Activated CD8-positive, alpha-beta T cell treated with anti-CD3 and anti-CD28 coated beads for 36 hours (primary cell): ENCODE measurements at regions not wholly inside any gene's neighbourhood (a gene's known extent, or its start where the extent isn't known, plus 50 kb on each side); places are given as distances from the start of the nearest gene placed in this dataset.
"Not testable (repeated sequence)": the region's sequence is repeated elsewhere in the genome, so short reads cannot be mapped to it uniquely, and the experiment has no call there.

Source experiments
- ATAC-seq: fragments of 200-7000 bp; cut with Tn5 transposase; one replicate; pipeline ENCODE4 v1.10.0; 2021; ENCODE audit warnings: mild to moderate bottlenecking, moderate library complexity
- CTCF ChIA-PET: fragments of 350-600 bp; sonication (Branson Sonifier 250); formaldehyde crosslinking; loops from one replicate; lab custom pipeline; 2021; ENCODE audit warnings: antibody characterized with exemption; lab: Charles Lee
- POLR2A ChIA-PET: fragments of 350-600 bp; sonication (Branson Sonifier 250); formaldehyde crosslinking; loops from one replicate; lab custom pipeline; 2021; ENCODE audit warnings: antibody characterized with exemption; lab: Charles Lee
- DNase-seq: peaks from one replicate; pipeline ENCODE4 v3.0.0-alpha.2; 2020
- H3K27ac Mint-ChIP-seq: one replicate; pipeline ENCODE4 v1.8.0; 2021; ENCODE audit warnings: mild to moderate bottlenecking, mixed read lengths
- H3K27me3 Mint-ChIP-seq: one replicate; pipeline ENCODE4 v1.8.0; 2021; ENCODE audit warnings: mixed read lengths
- H3K36me3 Mint-ChIP-seq: one replicate; pipeline ENCODE4 v1.8.0; 2021; ENCODE audit warnings: low read depth, mixed read lengths
- H3K4me1 Mint-ChIP-seq: one replicate; pipeline ENCODE4 v1.8.0; 2021; ENCODE audit warnings: low read depth, mixed read lengths
- H3K4me3 Mint-ChIP-seq: one replicate; pipeline ENCODE4 v1.8.0; 2021; ENCODE audit warnings: mild to moderate bottlenecking, moderate library complexity, mixed read lengths
- H3K9me3 Mint-ChIP-seq: one replicate; pipeline ENCODE4 v1.8.0; 2021; ENCODE audit warnings: mixed read lengths
- CTCF ChIP-seq: fragments of 200-600 bp; IDR thresholded peaks from one replicate; pipeline ENCODE4 v1.8.0; 2022; ENCODE audit warnings: antibody characterized with exemption, mild to moderate bottlenecking
- intact Hi-C: fragments of 100-400 bp; cut with micrococcal nuclease; formaldehyde crosslinking; loops from one replicate; pipeline ENCODE4 v1.10.0; 2022

GRCh38 chr4:177250056-177250696 is 59.5 kb upstream of the NEIL3 start:
- TF ChIP-seq CTCF: peak; percentile 98
- Mint-ChIP-seq H3K36me3 (no peaks in the 10 kb centered on the region), H3K9me3 (no peaks in the 10 kb centered on the region), H3K4me1 (peaks cover 9% of the 10 kb centered on the region), H3K27ac (no peak overlapping the region), H3K4me3 (no peak overlapping the region), H3K27me3 (peaks cover 15% of the 10 kb centered on the region)
- ChIA-PET POLR2A (no interaction called here), CTCF (interaction anchor here (0.6 to 3.3 kb wide), 43 partner anchors 10 to 369 kb away, joined by 3 to 31 read pairs (median 6); partner anchors contain the start of gene AGA)
- ATAC-seq (peak; percentile 98), DNase-seq (peak; percentile 76)
- intact Hi-C loops: loop anchor here (1.0 kb wide), 1 partner anchor 89 kb away; no protein-coding TSS in a partner anchor

- peak; percentile 55 for DNase-seq
- H3K4me3 Mint-ChIP-seq: no peak overlapping the region
- ChIA-PET POLR2A (no interaction called here), CTCF (interaction anchor here (1.1 to 3.3 kb wide), 20 partner anchors 9 to 368 kb away, joined by 3 to 31 read pairs (median 6); partner anchors contain the start of gene AGA)
- H3K27ac Mint-ChIP-seq: no peak overlapping the region
- peak; percentile 78 for ATAC-seq
- no peaks in the 10 kb centered on the region for H3K36me3 Mint-ChIP-seq
- peaks cover 9% of the 10 kb centered on the region for H3K4me1 Mint-ChIP-seq
- no peak for TF ChIP-seq CTCF
- intact Hi-C loops: no loop called here
- no peaks in the 10 kb centered on the region for H3K9me3 Mint-ChIP-seq
- peaks cover 13% of the 10 kb centered on the region for H3K27me3 Mint-ChIP-seq
Observed at GRCh38 chr4:177251237-177251636, 58.4 kb upstream of the NEIL3 start.

GRCh38 chr4:177255359-177255758 is 54.3 kb upstream of the NEIL3 start:
- H3K36me3 Mint-ChIP-seq: no peaks in the 10 kb centered on the region
- no peak for DNase-seq
- peaks cover 3% of the 10 kb centered on the region for H3K27me3 Mint-ChIP-seq
- H3K27ac Mint-ChIP-seq: no peak overlapping the region
- ChIA-PET POLR2A (no interaction called here), CTCF (no interaction called here)
- H3K4me3 Mint-ChIP-seq: no peak overlapping the region
- ATAC-seq: no peak
- H3K9me3 Mint-ChIP-seq: no peaks in the 10 kb centered on the region
- TF ChIP-seq CTCF: no peak
- peaks cover 5% of the 10 kb centered on the region for H3K4me1 Mint-ChIP-seq
- intact Hi-C loops: no loop called here

GRCh38 chr4:177256950-177257349 is 52.7 kb upstream of the NEIL3 start:
- ATAC-seq: no peak
- ChIA-PET POLR2A (interaction anchor here (1.1 kb wide), 1 partner anchor 11 kb away, joined by 3 read pairs; no protein-coding TSS in a partner anchor), CTCF (no interaction called here)
- H3K27ac Mint-ChIP-seq: no peak overlapping the region
- TF ChIP-seq CTCF: no peak
- no peaks in the 10 kb centered on the region for H3K36me3 Mint-ChIP-seq
- no peaks in the 10 kb centered on the region for H3K9me3 Mint-ChIP-seq
- H3K27me3 Mint-ChIP-seq: peaks cover 2% of the 10 kb centered on the region
- no peaks in the 10 kb centered on the region for H3K4me1 Mint-ChIP-seq
- intact Hi-C loops: no loop called here
- no peak for DNase-seq
- no peak overlapping the region for H3K4me3 Mint-ChIP-seq

- intact Hi-C loops, ATAC-seq: not testable (repeated sequence)
Observed at GRCh38 chr4:177259466-177259865, 50.2 kb upstream of the NEIL3 start.

More at GRCh38 chr4:177259466-177259865, 50.2 kb upstream of the NEIL3 start:
- H3K4me3 Mint-ChIP-seq, DNase-seq, H3K4me1 Mint-ChIP-seq, POLR2A ChIA-PET, H3K36me3 Mint-ChIP-seq, H3K27ac Mint-ChIP-seq, H3K27me3 Mint-ChIP-seq, H3K9me3 Mint-ChIP-seq: not testable (repeated sequence)
- CTCF ChIA-PET: interaction anchor here (4.8 kb wide), 1 partner anchor 10 kb away, joined by 25 read pairs; no protein-coding TSS in a partner anchor
